ENCODE measurements at regions not wholly inside any gene's neighbourhood (a gene's known extent, or its start where the extent isn't known, plus 50 kb on each side); places are given as distances from the start of the nearest gene placed in this dataset.

DNA sequence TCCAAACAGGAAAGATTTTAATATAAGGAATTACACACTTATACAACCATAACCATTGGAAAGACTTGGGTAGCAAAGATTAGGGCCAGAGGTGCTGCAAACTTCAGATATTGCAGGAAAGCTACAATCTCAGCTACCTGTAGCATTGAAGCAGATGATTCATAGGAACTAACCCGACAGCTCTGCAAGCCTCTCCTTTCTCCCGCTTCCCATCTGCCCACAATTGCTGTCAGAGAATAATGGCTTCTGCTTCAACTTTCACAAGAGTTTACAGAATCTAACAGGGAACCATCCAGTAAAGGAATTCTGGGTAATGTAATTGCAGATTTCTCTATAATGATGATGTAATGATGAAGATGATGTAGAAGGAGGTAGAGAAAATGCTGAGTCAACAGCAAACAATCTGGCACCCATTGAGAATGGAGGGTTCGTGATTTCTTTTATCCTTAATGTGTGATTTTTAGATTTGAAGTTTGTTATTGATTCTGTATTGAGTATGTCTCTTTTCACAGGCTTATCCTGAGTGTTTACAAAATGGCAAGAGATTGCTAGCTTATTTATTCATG is 70.8 kb upstream of the USP47 start:
- H3K9me3 ChIP-seq, result no peaks in the 10 kb centered on the region
- no peak for ATAC-seq
- no peak overlapping the region for H3K4me3 ChIP-seq
- no peak for DNase-seq
- intact Hi-C loops (cut with DNase I), result loop anchor here in 1 of 2 donors (10.0 kb wide), 1 partner anchor 366 kb away; no protein-coding TSS in a partner anchor
- no peaks in the 10 kb centered on the region for H3K27me3 ChIP-seq (ENCODE audit: insufficient read depth in 3 of 3, low read length in 2 of 3)
- TF ChIP-seq, protein P1, sequence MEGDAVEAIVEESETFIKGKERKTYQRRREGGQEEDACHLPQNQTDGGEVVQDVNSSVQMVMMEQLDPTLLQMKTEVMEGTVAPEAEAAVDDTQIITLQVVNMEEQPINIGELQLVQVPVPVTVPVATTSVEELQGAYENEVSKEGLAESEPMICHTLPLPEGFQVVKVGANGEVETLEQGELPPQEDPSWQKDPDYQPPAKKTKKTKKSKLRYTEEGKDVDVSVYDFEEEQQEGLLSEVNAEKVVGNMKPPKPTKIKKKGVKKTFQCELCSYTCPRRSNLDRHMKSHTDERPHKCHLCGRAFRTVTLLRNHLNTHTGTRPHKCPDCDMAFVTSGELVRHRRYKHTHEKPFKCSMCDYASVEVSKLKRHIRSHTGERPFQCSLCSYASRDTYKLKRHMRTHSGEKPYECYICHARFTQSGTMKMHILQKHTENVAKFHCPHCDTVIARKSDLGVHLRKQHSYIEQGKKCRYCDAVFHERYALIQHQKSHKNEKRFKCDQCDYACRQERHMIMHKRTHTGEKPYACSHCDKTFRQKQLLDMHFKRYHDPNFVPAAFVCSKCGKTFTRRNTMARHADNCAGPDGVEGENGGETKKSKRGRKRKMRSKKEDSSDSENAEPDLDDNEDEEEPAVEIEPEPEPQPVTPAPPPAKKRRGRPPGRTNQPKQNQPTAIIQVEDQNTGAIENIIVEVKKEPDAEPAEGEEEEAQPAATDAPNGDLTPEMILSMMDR (IDR thresholded peaks at IDR 0.05), result no peak
- H3K27ac ChIP-seq, result no peak overlapping the region
- WGBS, 3 donors, result 93 to 95% (median 94%) methylated on average over 3 of the region's 3 CpGs
- no peaks in the 10 kb centered on the region for H3K4me1 ChIP-seq
- no peaks in the 10 kb centered on the region for H3K36me3 ChIP-seq (ENCODE audit: insufficient read depth in 1 of 2, low read depth in 1 of 2)

DNA sequence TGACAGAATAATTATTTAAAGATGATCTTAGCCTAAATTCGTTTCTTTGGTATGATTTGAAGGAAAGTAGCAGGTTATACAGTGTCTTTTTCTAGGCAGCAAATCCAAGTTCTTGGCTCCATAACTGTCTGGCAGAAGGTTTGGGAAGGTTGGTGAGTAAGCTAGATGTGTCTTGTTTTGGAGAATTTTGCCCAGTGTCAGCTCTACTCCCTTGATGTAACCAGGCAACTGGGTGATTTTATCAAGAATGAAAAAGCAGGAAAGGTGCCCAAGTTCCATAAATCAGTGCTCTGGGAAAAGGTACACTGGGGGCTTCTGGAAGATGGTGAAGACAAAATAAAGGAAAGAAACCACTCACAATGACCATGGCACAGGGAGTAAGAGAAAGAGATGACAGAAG is 71.5 kb upstream of the USP47 start:
- Histone ChIP-seq H3K9me3 (no peaks in the 10 kb centered on the region), H3K27me3 (ENCODE audit: insufficient read depth in 3 of 3, low read length in 2 of 3) (no peaks in the 10 kb centered on the region), H3K4me3 (no peak overlapping the region), H3K27ac (no peak overlapping the region), H3K4me1 (no peaks in the 10 kb centered on the region), H3K36me3 (ENCODE audit: insufficient read depth in 1 of 2, low read depth in 1 of 2) (no peaks in the 10 kb centered on the region)
- TF ChIP-seq, protein P1 (IDR thresholded peaks at IDR 0.05), result no peak
- DNase-seq (no peak), ATAC-seq (no peak)
- intact Hi-C loops (cut with DNase I), result loop anchor here in 1 of 2 donors (10.0 kb wide), 1 partner anchor 365 kb away; no protein-coding TSS in a partner anchor
- 60 to 78% (median 69%) methylated on average over 1 of the region's 1 CpG for WGBS, 3 donors

DNA sequence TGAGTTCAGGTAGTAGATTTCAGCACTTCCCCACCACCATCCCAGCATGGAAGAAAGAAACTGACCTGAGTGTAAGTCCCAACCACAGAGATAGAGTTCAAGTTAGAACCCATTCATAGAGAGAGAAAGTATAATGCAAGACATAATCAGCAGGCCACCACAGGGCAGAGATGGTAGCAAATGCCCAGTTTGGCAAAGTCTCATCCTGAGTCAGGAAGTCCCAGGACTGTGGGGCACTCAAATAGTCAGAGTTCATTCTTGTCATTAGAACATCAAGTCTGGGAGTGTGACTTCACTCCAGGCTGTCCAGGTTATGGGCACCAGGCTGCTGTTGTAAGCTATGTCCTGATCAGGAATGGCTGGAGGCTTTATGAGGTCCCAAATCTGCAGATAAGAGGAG is 72.0 kb upstream of the USP47 start:
- Histone ChIP-seq H3K27ac (no peak overlapping the region), H3K27me3 (ENCODE audit: insufficient read depth in 3 of 3, low read length in 2 of 3) (no peaks in the 10 kb centered on the region), H3K9me3 (no peaks in the 10 kb centered on the region), H3K4me1 (no peaks in the 10 kb centered on the region), H3K4me3 (no peak overlapping the region), H3K36me3 (ENCODE audit: insufficient read depth in 1 of 2, low read depth in 1 of 2) (no peaks in the 10 kb centered on the region)
- no peak for DNase-seq
- intact Hi-C loops (cut with DNase I), result loop anchor here in 1 of 2 donors (10.0 kb wide), 1 partner anchor 365 kb away; no protein-coding TSS in a partner anchor
- ATAC-seq, result peak in 3 of 4 donors; percentile 66 to 84 (median 84)
- TF ChIP-seq, protein P1 (IDR thresholded peaks at IDR 0.05), result no peak

DNA sequence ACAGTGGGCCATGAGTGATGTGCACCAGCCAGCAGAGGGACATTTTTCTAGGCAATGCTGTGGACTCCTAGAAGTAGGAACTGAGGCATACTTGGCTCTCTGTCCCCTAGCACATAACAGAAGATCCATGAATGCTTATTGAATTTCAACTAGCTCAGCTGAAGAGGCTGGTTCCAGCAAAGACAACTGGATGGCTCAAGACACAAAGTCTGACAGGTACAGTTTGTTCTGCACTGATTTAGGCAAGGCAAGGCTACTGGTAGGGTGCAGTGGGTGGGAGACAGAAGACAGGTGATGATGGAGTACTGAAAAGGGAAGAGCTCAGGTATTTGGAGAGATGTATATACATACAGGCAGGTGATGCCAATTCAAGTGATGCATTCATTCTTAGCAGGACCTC is 72.4 kb upstream of the USP47 start:
- Histone ChIP-seq H3K27me3 (ENCODE audit: insufficient read depth in 3 of 3, low read length in 2 of 3) (no peaks in the 10 kb centered on the region), H3K9me3 (no peaks in the 10 kb centered on the region), H3K4me1 (no peaks in the 10 kb centered on the region), H3K4me3 (no peak overlapping the region), H3K27ac (no peak overlapping the region), H3K36me3 (ENCODE audit: insufficient read depth in 1 of 2, low read depth in 1 of 2) (no peaks in the 10 kb centered on the region)
- ATAC-seq (peak; percentile 39 to 91 (median 64)), DNase-seq (no peak)
- TF ChIP-seq, protein P1 (IDR thresholded peaks at IDR 0.05), result no peak
- intact Hi-C loops (cut with DNase I), result no loop called here

DNA sequence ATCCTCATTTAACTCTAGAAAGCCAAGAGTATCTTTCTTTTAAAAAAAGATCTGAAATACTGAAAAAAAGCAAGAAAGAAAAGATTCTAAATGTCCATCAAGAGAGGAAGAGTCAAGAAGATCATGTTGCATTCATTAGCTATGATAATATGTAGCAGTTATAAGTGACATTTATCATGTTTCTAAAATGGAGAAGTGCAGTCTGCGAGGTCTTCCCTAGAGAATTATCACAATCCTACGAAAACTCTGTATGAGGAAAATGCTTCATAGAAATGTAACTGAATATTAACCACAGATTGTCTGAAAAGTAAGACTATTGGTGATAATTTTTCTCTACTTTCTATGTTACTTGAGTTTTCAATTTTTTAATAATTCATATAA is 77.4 kb upstream of the USP47 start:
- peaks cover 0 to 5% (median 0%) of the 10 kb centered on the region in 3 donors for H3K27me3 ChIP-seq (ENCODE audit: insufficient read depth in 3 of 3, low read length in 2 of 3)
- no peaks in the 10 kb centered on the region for H3K36me3 ChIP-seq (ENCODE audit: insufficient read depth in 1 of 2, low read depth in 1 of 2)
- ATAC-seq (no peak), DNase-seq (no peak)
- H3K9me3 ChIP-seq, result no peaks in the 10 kb centered on the region
- H3K4me1 ChIP-seq, result no peaks in the 10 kb centered on the region
- 60 to 73% (median 69%) methylated on average over 2 of the region's 2 CpGs for WGBS, 3 donors
- intact Hi-C loops (cut with DNase I), result no loop called here
- no peak overlapping the region for H3K27ac ChIP-seq
- H3K4me3 ChIP-seq, result no peak overlapping the region
- TF ChIP-seq, protein P1 (IDR thresholded peaks at IDR 0.05), result no peak
